ENCODE measurements at regions not wholly inside any gene's neighbourhood (a gene's known extent, or its start where the extent isn't known, plus 50 kb on each side); places are given as distances from the start of the nearest gene placed in this dataset.

DNA sequence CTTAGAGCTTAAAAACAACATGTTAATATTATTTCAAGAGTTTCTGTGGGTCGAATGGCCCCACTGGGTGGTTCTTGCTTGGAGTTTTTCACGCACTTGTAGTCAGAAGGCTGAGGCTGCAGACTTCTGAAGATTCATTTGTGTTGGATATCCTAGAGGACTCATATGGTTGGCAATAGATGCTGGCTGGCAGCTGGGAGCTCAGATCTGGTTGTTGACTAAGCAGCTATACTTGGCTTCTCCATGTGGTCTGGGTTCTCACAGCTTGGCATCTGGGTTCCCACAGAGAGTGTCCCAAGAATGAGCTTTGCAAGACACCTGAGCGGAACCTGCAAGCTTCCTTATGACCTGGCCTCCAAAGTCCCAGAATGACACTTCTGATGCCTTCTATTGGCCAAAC is 163.9 kb upstream of the ZC3H12C start:
- ChIA-PET POLR2A (no interaction called here), CTCF (no interaction called here)
- DNase-seq (no peak), ATAC-seq (ENCODE audit: low read depth) (no peak)
- no peak overlapping the region for H3K4me3 Mint-ChIP-seq
- no peaks in the 10 kb centered on the region for H3K36me3 Mint-ChIP-seq (ENCODE audit: low read depth)
- H3K27me3 Mint-ChIP-seq: peaks cover 19% of the 10 kb centered on the region
- no peak overlapping the region for H3K27ac Mint-ChIP-seq
- TF ChIP-seq, protein P1, sequence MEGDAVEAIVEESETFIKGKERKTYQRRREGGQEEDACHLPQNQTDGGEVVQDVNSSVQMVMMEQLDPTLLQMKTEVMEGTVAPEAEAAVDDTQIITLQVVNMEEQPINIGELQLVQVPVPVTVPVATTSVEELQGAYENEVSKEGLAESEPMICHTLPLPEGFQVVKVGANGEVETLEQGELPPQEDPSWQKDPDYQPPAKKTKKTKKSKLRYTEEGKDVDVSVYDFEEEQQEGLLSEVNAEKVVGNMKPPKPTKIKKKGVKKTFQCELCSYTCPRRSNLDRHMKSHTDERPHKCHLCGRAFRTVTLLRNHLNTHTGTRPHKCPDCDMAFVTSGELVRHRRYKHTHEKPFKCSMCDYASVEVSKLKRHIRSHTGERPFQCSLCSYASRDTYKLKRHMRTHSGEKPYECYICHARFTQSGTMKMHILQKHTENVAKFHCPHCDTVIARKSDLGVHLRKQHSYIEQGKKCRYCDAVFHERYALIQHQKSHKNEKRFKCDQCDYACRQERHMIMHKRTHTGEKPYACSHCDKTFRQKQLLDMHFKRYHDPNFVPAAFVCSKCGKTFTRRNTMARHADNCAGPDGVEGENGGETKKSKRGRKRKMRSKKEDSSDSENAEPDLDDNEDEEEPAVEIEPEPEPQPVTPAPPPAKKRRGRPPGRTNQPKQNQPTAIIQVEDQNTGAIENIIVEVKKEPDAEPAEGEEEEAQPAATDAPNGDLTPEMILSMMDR (IDR thresholded peaks at IDR 0.05): no peak
- no peaks in the 10 kb centered on the region for H3K4me1 Mint-ChIP-seq
- no peaks in the 10 kb centered on the region for H3K9me3 Mint-ChIP-seq
- intact Hi-C loops (cut with micrococcal nuclease): no loop called here

- TF ChIP-seq, protein P1 (IDR thresholded peaks at IDR 0.05): no peak
- DNase-seq (no peak), ATAC-seq (ENCODE audit: low read depth) (no peak)
- Mint-ChIP-seq H3K27me3 (peaks cover 5% of the 10 kb centered on the region), H3K4me3 (no peak overlapping the region), H3K9me3 (no peaks in the 10 kb centered on the region), H3K27ac (no peak overlapping the region), H3K36me3 (ENCODE audit: low read depth) (no peaks in the 10 kb centered on the region), H3K4me1 (no peaks in the 10 kb centered on the region)
- intact Hi-C loops (cut with micrococcal nuclease): no loop called here
- CTCF ChIA-PET: no interaction called here
- POLR2A ChIA-PET: no interaction called here
Observed at GRCh38 chr11:109933126-109933525, 160.1 kb upstream of the ZC3H12C start.

- Mint-ChIP-seq H3K27ac (no peak overlapping the region), H3K4me1 (no peaks in the 10 kb centered on the region), H3K27me3 (peaks cover 5% of the 10 kb centered on the region), H3K4me3 (no peak overlapping the region), H3K9me3 (no peaks in the 10 kb centered on the region), H3K36me3 (ENCODE audit: low read depth) (no peaks in the 10 kb centered on the region)
- TF ChIP-seq, protein P1 (IDR thresholded peaks at IDR 0.05): no peak
- CTCF ChIA-PET: no interaction called here
- ATAC-seq (ENCODE audit: low read depth) (no peak), DNase-seq (no peak)
- POLR2A ChIA-PET: no interaction called here
- intact Hi-C loops (cut with micrococcal nuclease): no loop called here
Observed at GRCh38 chr11:109934151-109934550, 159.0 kb upstream of the ZC3H12C start.

- CTCF ChIA-PET: no interaction called here
- Mint-ChIP-seq H3K27ac (no peak overlapping the region), H3K36me3 (ENCODE audit: low read depth) (no peaks in the 10 kb centered on the region), H3K4me3 (no peak overlapping the region), H3K4me1 (no peaks in the 10 kb centered on the region), H3K27me3 (peaks cover 6% of the 10 kb centered on the region), H3K9me3 (no peaks in the 10 kb centered on the region)
- POLR2A ChIA-PET: no interaction called here
- intact Hi-C loops (cut with micrococcal nuclease): no loop called here
- TF ChIP-seq, protein P1 (IDR thresholded peaks at IDR 0.05): no peak
- ATAC-seq (ENCODE audit: low read depth): no peak
- DNase-seq: no peak
Observed at GRCh38 chr11:109936661-109937180, 156.5 kb upstream of the ZC3H12C start.

DNA sequence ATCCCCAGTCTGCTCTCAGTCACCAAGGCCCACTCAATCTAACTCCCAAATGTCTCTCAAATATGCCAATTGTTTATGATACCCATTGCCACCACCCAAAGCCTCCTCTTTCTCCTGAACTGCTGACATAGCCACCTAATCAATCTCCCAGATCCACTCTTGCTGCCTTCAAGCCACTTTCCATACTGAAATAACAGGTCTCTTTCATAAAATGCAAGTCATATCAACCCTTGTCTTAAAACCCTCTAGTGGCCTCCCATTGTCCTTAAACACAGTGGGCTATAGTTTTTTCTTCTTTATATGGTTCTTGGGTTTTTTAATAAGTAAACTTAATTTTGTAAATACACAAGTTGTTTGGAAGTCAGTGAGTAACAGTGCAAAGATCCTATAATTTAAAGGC is 155.2 kb upstream of the ZC3H12C start:
- intact Hi-C loops (cut with micrococcal nuclease): loop anchor here (1.0 kb wide), 1 partner anchor 1240 kb away; no protein-coding TSS in a partner anchor
- ChIA-PET POLR2A (no interaction called here), CTCF (no interaction called here)

More for the DNA sequence above, 155.2 kb upstream of the ZC3H12C start:
- Mint-ChIP-seq H3K4me1 (no peaks in the 10 kb centered on the region), H3K9me3 (no peaks in the 10 kb centered on the region), H3K27ac (no peak overlapping the region), H3K27me3 (peaks cover 6% of the 10 kb centered on the region), H3K36me3 (ENCODE audit: low read depth) (no peaks in the 10 kb centered on the region), H3K4me3 (no peak overlapping the region)
- TF ChIP-seq, protein P1 (IDR thresholded peaks at IDR 0.05): no peak
- ATAC-seq (ENCODE audit: low read depth): no peak
- no peak for DNase-seq
